ENCODE measurements at regions not wholly inside any gene's neighbourhood (a gene's known extent, or its start where the extent isn't known, plus 50 kb on each side); places are given as distances from the start of the nearest gene placed in this dataset.

GRCh38 chr1:55929652-55930051, 649.7 kb downstream of the PLPP3 start:
- no peak for DNase-seq (ENCODE audit: low spot score)

- DNase-seq (ENCODE audit: low spot score) = no peak
These were observed 650.8 kb downstream of the PLPP3 start for GRCh38 chr1:55928576-55928975.

GRCh38 chr1:55927702-55928290, 651.6 kb downstream of the PLPP3 start:
- no peak for DNase-seq (ENCODE audit: low spot score)

- no peak for DNase-seq (ENCODE audit: low spot score)
These were observed 652.4 kb downstream of the PLPP3 start for GRCh38 chr1:55926906-55927471.

GRCh38 chr1:55916907-55917306, 662.5 kb downstream of the PLPP3 start:
- no peak for DNase-seq (ENCODE audit: low spot score)

GRCh38 chr1:55916481-55916880, 662.9 kb downstream of the PLPP3 start:
- DNase-seq (ENCODE audit: low spot score) = no peak

- no peak for DNase-seq (ENCODE audit: low spot score)
These were observed 665.8 kb downstream of the PLPP3 start for GRCh38 chr1:55913565-55913964.

- no peak for DNase-seq (ENCODE audit: low spot score)
These were observed 666.9 kb downstream of the PLPP3 start for GRCh38 chr1:55912438-55912837.

- no peak for DNase-seq (ENCODE audit: low spot score)
These were observed 674.8 kb downstream of the PLPP3 start for GRCh38 chr1:55904541-55904940.

GRCh38 chr1:55898181-55898580, 681.2 kb downstream of the PLPP3 start:
- DNase-seq (ENCODE audit: low spot score) = no peak

- no peak for DNase-seq (ENCODE audit: low spot score)
These were observed 681.0 kb upstream of the USP24 start for GRCh38 chr1:55896210-55896609.

GRCh38 chr1:55894521-55894920, 679.4 kb upstream of the USP24 start:
- no peak for DNase-seq (ENCODE audit: low spot score)

GRCh38 chr1:55893155-55893554, 678.0 kb upstream of the USP24 start:
- no peak for DNase-seq (ENCODE audit: low spot score)

- DNase-seq (ENCODE audit: low spot score) = no peak
These were observed 673.6 kb upstream of the USP24 start for GRCh38 chr1:55888685-55889317.

- DNase-seq (ENCODE audit: low spot score) = no peak
These were observed 671.9 kb upstream of the USP24 start for GRCh38 chr1:55886856-55887712.

GRCh38 chr1:55885619-55886018, 670.5 kb upstream of the USP24 start:
- DNase-seq (ENCODE audit: low spot score) = no peak

GRCh38 chr1:55882931-55883330, 667.8 kb upstream of the USP24 start:
- no peak for DNase-seq (ENCODE audit: low spot score)

GRCh38 chr1:55879346-55879745, 664.2 kb upstream of the USP24 start:
- DNase-seq (ENCODE audit: low spot score) = no peak

GRCh38 chr1:55877437-55878232, 662.5 kb upstream of the USP24 start:
- no peak for DNase-seq (ENCODE audit: low spot score)

GRCh38 chr1:55876276-55877060, 661.3 kb upstream of the USP24 start:
- no peak for DNase-seq (ENCODE audit: low spot score)

GRCh38 chr1:55870106-55870505, 654.9 kb upstream of the USP24 start:
- no peak for DNase-seq (ENCODE audit: low spot score)

Measured in globus pallidus (tissue), 1 donor.